Neural progenitor cell (in vitro differentiated cells): ENCODE measurements at regions not wholly inside any gene's neighbourhood (a gene's known extent, or its start where the extent isn't known, plus 50 kb on each side); places are given as distances from the start of the nearest gene placed in this dataset.

Source experiments
- DNase-seq: peaks from one replicate; pipeline ENCODE4 v3.0.0-alpha.2; 2016; ENCODE audit warnings: low spot score
- H2AFZ ChIP-seq: fragments of 200-600 bp; sonication (generic); replicated peaks from 2 replicates; pipeline ENCODE4 v1.6.1; 2016; ENCODE audit warnings: antibody characterized with exemption
- H3F3A ChIP-seq: fragments of 200-600 bp; sonication (generic); 2 replicates; pipeline ENCODE4 v1.6.1; 2016; ENCODE audit warnings: antibody characterized with exemption, low read depth
- H3K27ac ChIP-seq: fragments of 200-600 bp; sonication (generic); 2 replicates; pipeline ENCODE4 v1.5.1; 2016; ENCODE audit warnings: mild to moderate bottlenecking
- H3K27me3 ChIP-seq: fragments of 200-600 bp; sonication (generic); 2 replicates; pipeline ENCODE4 v1.6.1; 2016; ENCODE audit warnings: mild to moderate bottlenecking, moderate library complexity
- H3K36me3 ChIP-seq: fragments of 200-600 bp; sonication (generic); 2 replicates; pipeline ENCODE4 v1.5.1; 2016
- H3K4me1 ChIP-seq: fragments of 200-600 bp; sonication (generic); 2 replicates; pipeline ENCODE4 v1.6.1; 2016; ENCODE audit warnings: mixed run types
- H3K4me2 ChIP-seq: fragments of 200-600 bp; sonication (generic); 2 replicates; pipeline ENCODE4 v1.6.1; 2016
- H3K4me3 ChIP-seq: fragments of 200-600 bp; sonication (generic); 2 replicates; pipeline ENCODE4 v1.5.1; 2016
- H3K79me2 ChIP-seq: fragments of 200-600 bp; sonication (generic); 2 replicates; pipeline ENCODE4 v1.6.1; 2016; ENCODE audit warnings: low read depth
- H3K9ac ChIP-seq: fragments of 200-600 bp; sonication (generic); 2 replicates; pipeline ENCODE4 v1.6.1; 2016
- H3K9me3 ChIP-seq: fragments of 200-600 bp; sonication (generic); 2 replicates; pipeline ENCODE4 v1.5.1; 2016; ENCODE audit warnings: low read depth
- H4K20me1 ChIP-seq: fragments of 200-600 bp; sonication (generic); 2 replicates; pipeline ENCODE4 v1.6.1; 2016; ENCODE audit warnings: low read depth
- H3K27ac Mint-ChIP-seq: 3 replicates; pipeline ENCODE4 v1.8.0; 2021; ENCODE audit warnings: mixed read lengths
- H3K27me3 Mint-ChIP-seq: 2 replicates; pipeline ENCODE4 v1.8.0; 2022; ENCODE audit warnings: low read depth, mild to moderate bottlenecking, inconsistent platforms, moderate library complexity, mixed read lengths; ENCODE audit not compliant: insufficient read depth
- H3K36me3 Mint-ChIP-seq: 3 replicates; pipeline ENCODE4 v1.8.0; 2021; ENCODE audit warnings: mixed read lengths
- H3K4me1 Mint-ChIP-seq: 3 replicates; pipeline ENCODE4 v1.8.0; 2021; ENCODE audit warnings: mixed read lengths
- H3K4me3 Mint-ChIP-seq: 3 replicates; pipeline ENCODE4 v1.8.0; 2021; ENCODE audit warnings: mild to moderate bottlenecking, moderate library complexity, mixed read lengths
- H3K9me3 Mint-ChIP-seq: 3 replicates; pipeline ENCODE4 v1.8.0; 2020; ENCODE audit warnings: mixed read lengths
- EZH2 ChIP-seq: fragments of 200-600 bp; sonication (generic); IDR thresholded peaks from 2 replicates; pipeline ENCODE4 v1.6.1; 2017; ENCODE audit warnings: antibody characterized with exemption, mild to moderate bottlenecking, moderate library complexity
- EZH2phosphoT487 ChIP-seq: fragments of 200-600 bp; sonication (generic); IDR thresholded peaks from 2 replicates; pipeline ENCODE4 v1.6.1; 2017; ENCODE audit warnings: antibody characterized with exemption
- TF ChIP-seq, protein P1 (sequence below): fragments of 200-600 bp; sonication (generic); IDR thresholded peaks from 2 replicates; pipeline ENCODE4 v1.5.1; 2017; ENCODE audit warnings: antibody characterized with exemption, mild to moderate bottlenecking

DNA sequence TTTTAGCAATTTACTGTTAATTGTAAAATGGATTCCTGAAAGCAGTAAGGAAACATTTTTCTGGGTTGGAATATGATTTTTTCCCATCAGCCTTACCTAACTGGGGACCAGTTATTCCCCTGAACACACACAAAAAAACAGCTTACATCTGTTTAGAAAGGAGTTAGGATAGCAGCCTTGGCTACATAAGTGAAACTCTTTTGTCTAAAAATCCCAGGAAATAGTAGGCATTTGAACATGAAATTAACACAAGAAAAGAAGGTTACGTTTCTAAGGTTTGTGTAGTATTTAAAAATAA, 696.2 kb upstream of the MARCKS start:
- H4K20me1 ChIP-seq, result no peaks in the 10 kb centered on the region
- no peaks in the 10 kb centered on the region for H3F3A ChIP-seq
- no peaks in the 10 kb centered on the region for H3K27me3 ChIP-seq
- H3K9me3 Mint-ChIP-seq, result no peaks in the 10 kb centered on the region
- H3K4me1 ChIP-seq, result no peaks in the 10 kb centered on the region
- H3K9ac ChIP-seq, result no peak overlapping the region
- no peak for DNase-seq
- TF ChIP-seq, protein P1, sequence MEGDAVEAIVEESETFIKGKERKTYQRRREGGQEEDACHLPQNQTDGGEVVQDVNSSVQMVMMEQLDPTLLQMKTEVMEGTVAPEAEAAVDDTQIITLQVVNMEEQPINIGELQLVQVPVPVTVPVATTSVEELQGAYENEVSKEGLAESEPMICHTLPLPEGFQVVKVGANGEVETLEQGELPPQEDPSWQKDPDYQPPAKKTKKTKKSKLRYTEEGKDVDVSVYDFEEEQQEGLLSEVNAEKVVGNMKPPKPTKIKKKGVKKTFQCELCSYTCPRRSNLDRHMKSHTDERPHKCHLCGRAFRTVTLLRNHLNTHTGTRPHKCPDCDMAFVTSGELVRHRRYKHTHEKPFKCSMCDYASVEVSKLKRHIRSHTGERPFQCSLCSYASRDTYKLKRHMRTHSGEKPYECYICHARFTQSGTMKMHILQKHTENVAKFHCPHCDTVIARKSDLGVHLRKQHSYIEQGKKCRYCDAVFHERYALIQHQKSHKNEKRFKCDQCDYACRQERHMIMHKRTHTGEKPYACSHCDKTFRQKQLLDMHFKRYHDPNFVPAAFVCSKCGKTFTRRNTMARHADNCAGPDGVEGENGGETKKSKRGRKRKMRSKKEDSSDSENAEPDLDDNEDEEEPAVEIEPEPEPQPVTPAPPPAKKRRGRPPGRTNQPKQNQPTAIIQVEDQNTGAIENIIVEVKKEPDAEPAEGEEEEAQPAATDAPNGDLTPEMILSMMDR, result no peak
- TF ChIP-seq EZH2 (no peak), EZH2phosphoT487 (no peak)
- H3K4me3 ChIP-seq, result no peak overlapping the region
- H3K9me3 ChIP-seq, result no peaks in the 10 kb centered on the region
- no peaks in the 10 kb centered on the region for H3K27me3 Mint-ChIP-seq
- no peak overlapping the region for H3K27ac ChIP-seq
- no peaks in the 10 kb centered on the region for H3K4me1 Mint-ChIP-seq
- no peak overlapping the region for H3K4me3 Mint-ChIP-seq
- no peak overlapping the region for H2AFZ ChIP-seq
- H3K79me2 ChIP-seq, result no peaks in the 10 kb centered on the region
- H3K36me3 Mint-ChIP-seq, result no peaks in the 10 kb centered on the region
- H3K27ac Mint-ChIP-seq, result no peak overlapping the region
- H3K4me2 ChIP-seq, result no peak overlapping the region
- no peaks in the 10 kb centered on the region for H3K36me3 ChIP-seq

DNA sequence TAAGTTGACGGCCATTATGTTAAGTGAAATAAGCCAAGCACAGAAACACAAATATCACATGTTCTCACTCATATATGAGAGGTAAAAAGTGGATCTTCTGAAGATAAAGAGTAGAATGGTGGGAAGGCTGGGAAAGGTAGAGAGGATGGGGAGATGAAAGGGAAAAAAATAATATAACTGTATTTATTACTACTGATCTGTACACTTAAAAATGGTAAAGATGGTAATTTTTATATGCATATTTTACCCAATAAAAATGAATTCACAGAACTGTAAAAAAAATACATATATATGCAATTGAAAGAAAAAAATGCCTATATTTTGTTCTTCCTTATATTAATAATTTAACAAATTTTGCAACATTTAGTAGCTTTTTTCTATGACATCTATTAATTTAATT, 694.4 kb upstream of the MARCKS start:
- H4K20me1 ChIP-seq, result no peaks in the 10 kb centered on the region
- TF ChIP-seq EZH2phosphoT487 (no peak), EZH2 (no peak)
- TF ChIP-seq, protein P1, result no peak
- no peaks in the 10 kb centered on the region for H3K36me3 Mint-ChIP-seq
- H3K9ac ChIP-seq, result no peak overlapping the region
- no peak overlapping the region for H3K27ac Mint-ChIP-seq
- H2AFZ ChIP-seq, result no peak overlapping the region
- H3K9me3 Mint-ChIP-seq, result no peaks in the 10 kb centered on the region
- no peak overlapping the region for H3K27ac ChIP-seq
- DNase-seq, result no peak
- no peaks in the 10 kb centered on the region for H3F3A ChIP-seq
- no peaks in the 10 kb centered on the region for H3K9me3 ChIP-seq
- H3K4me3 Mint-ChIP-seq, result no peak overlapping the region
- no peaks in the 10 kb centered on the region for H3K79me2 ChIP-seq
- no peak overlapping the region for H3K4me2 ChIP-seq
- H3K36me3 ChIP-seq, result no peaks in the 10 kb centered on the region
- no peak overlapping the region for H3K4me3 ChIP-seq
- no peaks in the 10 kb centered on the region for H3K4me1 Mint-ChIP-seq
- H3K27me3 ChIP-seq, result no peaks in the 10 kb centered on the region
- no peaks in the 10 kb centered on the region for H3K27me3 Mint-ChIP-seq
- H3K4me1 ChIP-seq, result no peaks in the 10 kb centered on the region

DNA sequence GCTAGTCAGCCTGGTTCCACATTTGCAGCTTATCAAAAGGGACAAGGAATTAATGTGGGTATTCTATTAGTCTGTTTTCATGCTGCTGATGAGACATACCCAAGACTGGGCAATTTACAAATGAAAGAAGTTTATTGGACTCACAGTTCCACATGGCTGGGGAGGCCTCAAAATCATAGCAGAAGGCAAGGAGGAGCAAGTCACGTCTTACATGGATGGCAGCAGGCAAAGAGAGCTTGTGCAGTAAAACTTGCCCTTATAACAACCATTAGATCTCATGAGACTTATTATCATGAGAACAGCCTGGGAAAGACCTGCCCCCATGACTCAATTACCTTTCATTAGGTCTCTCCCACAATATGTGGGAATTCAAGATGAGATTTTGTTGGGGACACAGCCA, 689.1 kb upstream of the MARCKS start:
- H3K36me3 Mint-ChIP-seq, result no peaks in the 10 kb centered on the region
- H2AFZ ChIP-seq, result no peak overlapping the region

More for the DNA sequence above, 689.1 kb upstream of the MARCKS start:
- H3K4me1 Mint-ChIP-seq, result peaks cover 12% of the 10 kb centered on the region
- H3K4me3 ChIP-seq, result no peak overlapping the region
- no peak for DNase-seq
- H3K9ac ChIP-seq, result no peak overlapping the region
- no peak overlapping the region for H3K4me2 ChIP-seq
- H3K79me2 ChIP-seq, result no peaks in the 10 kb centered on the region
- H3K9me3 ChIP-seq, result no peaks in the 10 kb centered on the region
- no peaks in the 10 kb centered on the region for H4K20me1 ChIP-seq
- no peak overlapping the region for H3K27ac Mint-ChIP-seq
- H3K27ac ChIP-seq, result no peak overlapping the region
- H3K27me3 Mint-ChIP-seq, result no peaks in the 10 kb centered on the region
- H3K4me3 Mint-ChIP-seq, result no peak overlapping the region
- H3K9me3 Mint-ChIP-seq, result peaks cover 7% of the 10 kb centered on the region
- H3K4me1 ChIP-seq, result no peaks in the 10 kb centered on the region
- no peaks in the 10 kb centered on the region for H3F3A ChIP-seq
- no peaks in the 10 kb centered on the region for H3K36me3 ChIP-seq
- TF ChIP-seq EZH2 (no peak), EZH2phosphoT487 (no peak)
- TF ChIP-seq, protein P1, result no peak
- no peaks in the 10 kb centered on the region for H3K27me3 ChIP-seq
